HEK293 (cell line): ENCODE measurements at regions not wholly inside any gene's neighbourhood (a gene's known extent, or its start where the extent isn't known, plus 50 kb on each side); places are given as distances from the start of the nearest gene placed in this dataset.

Experiments
- EGR2 ChIP-seq: fragments of 450-650 bp; formaldehyde crosslinking; IDR thresholded peaks from 2 replicates; pipeline ENCODE4 v1.5.1; 2016; ENCODE audit warnings: low read depth, missing biosample characterization, missing genetic modification characterization
- GLIS2 ChIP-seq: fragments of 450-650 bp; formaldehyde crosslinking; IDR thresholded peaks from 2 replicates; pipeline ENCODE4 v1.5.1; 2016; ENCODE audit warnings: missing biosample characterization, missing genetic modification characterization
- HOXC10 ChIP-seq: sonication (generic); formaldehyde crosslinking; IDR thresholded peaks from 2 replicates; pipeline ENCODE4 v1.8.1; 2023; ENCODE audit warnings: mild to moderate bottlenecking, missing genetic modification reagents
- KLF1 ChIP-seq: fragments of 450-650 bp; formaldehyde crosslinking; IDR thresholded peaks from 2 replicates; pipeline ENCODE4 v1.5.1; 2016; ENCODE audit warnings: missing biosample characterization, missing genetic modification characterization
- OSR2 ChIP-seq: fragments of 450-650 bp; formaldehyde crosslinking; IDR thresholded peaks from 2 replicates; pipeline ENCODE4 v1.5.1; 2016; ENCODE audit warnings: missing biosample characterization, missing genetic modification characterization
- PRDM1 ChIP-seq: fragments of 450-650 bp; formaldehyde crosslinking; IDR thresholded peaks from 2 replicates; pipeline ENCODE4; 2016; ENCODE audit warnings: missing biosample characterization, missing genetic modification characterization
- SCRT1 ChIP-seq: fragments of 450-650 bp; formaldehyde crosslinking; IDR thresholded peaks from 2 replicates; pipeline ENCODE4 v1.5.1; 2016; ENCODE audit warnings: missing biosample characterization, missing genetic modification characterization, borderline replicate concordance
- TRIM28 ChIP-seq: IDR thresholded peaks from 2 replicates; pipeline ENCODE4 v1.6.1; 2011; ENCODE audit warnings: low read length, control low read depth, borderline replicate concordance
- ZBTB20 ChIP-seq: fragments of 450-650 bp; formaldehyde crosslinking; IDR thresholded peaks from 2 replicates; pipeline ENCODE4 v1.5.1; 2016; ENCODE audit warnings: missing biosample characterization, missing genetic modification characterization
- ZIC2 ChIP-seq: fragments of 450-650 bp; formaldehyde crosslinking; IDR thresholded peaks from 2 replicates; pipeline ENCODE4 v1.5.1; 2016; ENCODE audit warnings: missing biosample characterization, missing genetic modification characterization
- ZNF16 ChIP-seq: fragments of 450-650 bp; formaldehyde crosslinking; IDR thresholded peaks from 2 replicates; pipeline ENCODE4 v1.5.1; 2016; ENCODE audit warnings: low read depth, missing biosample characterization, missing genetic modification characterization
- ZNF202 ChIP-seq: fragments of 450-650 bp; formaldehyde crosslinking; IDR thresholded peaks from 2 replicates; pipeline ENCODE4 v1.5.1; 2016; ENCODE audit warnings: missing biosample characterization, missing genetic modification characterization, borderline replicate concordance
- ZNF239 ChIP-seq: fragments of 450-650 bp; formaldehyde crosslinking; IDR thresholded peaks from 2 replicates; pipeline ENCODE4 v1.5.1; 2016; ENCODE audit warnings: missing biosample characterization, missing genetic modification characterization
- ZNF248 ChIP-seq: fragments of 450-650 bp; formaldehyde crosslinking; IDR thresholded peaks from 2 replicates; pipeline ENCODE4 v1.5.1; 2017; ENCODE audit warnings: missing biosample characterization, missing genetic modification characterization
- ZNF266 ChIP-seq: fragments of 450-650 bp; formaldehyde crosslinking; IDR thresholded peaks from 2 replicates; pipeline ENCODE4 v1.5.1; 2016; ENCODE audit warnings: missing biosample characterization, missing genetic modification characterization, low read depth
- ZNF324 ChIP-seq: fragments of 450-650 bp; formaldehyde crosslinking; IDR thresholded peaks from 2 replicates; pipeline ENCODE4 v1.5.1; 2016; ENCODE audit warnings: missing biosample characterization, missing genetic modification characterization
- ZNF354C ChIP-seq: fragments of 450-650 bp; formaldehyde crosslinking; IDR thresholded peaks from 2 replicates; pipeline ENCODE4 v1.5.1; 2016; ENCODE audit warnings: missing biosample characterization, missing genetic modification characterization, low read depth, borderline replicate concordance
- ZNF366 ChIP-seq: fragments of 450-650 bp; formaldehyde crosslinking; conservative IDR thresholded peaks from 2 replicates; pipeline ENCODE4 v1.5.1; 2016; ENCODE audit warnings: missing biosample characterization, missing genetic modification characterization
- ZNF391 ChIP-seq: fragments of 450-650 bp; formaldehyde crosslinking; IDR thresholded peaks from 2 replicates; pipeline ENCODE4 v1.5.1; 2016; ENCODE audit warnings: low read depth, missing biosample characterization, missing genetic modification characterization, borderline replicate concordance
- ZNF544 ChIP-seq: fragments of 450-650 bp; formaldehyde crosslinking; IDR thresholded peaks from 2 replicates; pipeline ENCODE4 v1.5.0; 2017; ENCODE audit warnings: missing biosample characterization, missing genetic modification characterization
- ZNF549 ChIP-seq: fragments of 450-650 bp; IDR thresholded peaks from 2 replicates; pipeline ENCODE4 v1.5.1; 2018; ENCODE audit warnings: missing biosample characterization, missing genetic modification characterization, mild to moderate bottlenecking, inconsistent platforms, moderate library complexity
- ZNF677 ChIP-seq: fragments of 450-650 bp; IDR thresholded peaks from 2 replicates; pipeline ENCODE4 v1.5.0; 2018; ENCODE audit warnings: missing biosample characterization, mild to moderate bottlenecking, missing genetic modification characterization, moderate library complexity
- ZNF747 ChIP-seq: fragments of 450-650 bp; formaldehyde crosslinking; IDR thresholded peaks from 2 replicates; pipeline ENCODE4 v1.5.1; 2016; ENCODE audit warnings: missing biosample characterization, missing genetic modification characterization
- ZNF768 ChIP-seq: fragments of 450-650 bp; formaldehyde crosslinking; IDR thresholded peaks from 2 replicates; pipeline ENCODE4 v1.5.1; 2018; ENCODE audit warnings: missing biosample characterization, mild to moderate bottlenecking, missing genetic modification characterization
- ZNF777 ChIP-seq: fragments of 450-650 bp; formaldehyde crosslinking; IDR thresholded peaks from 2 replicates; pipeline ENCODE4 v1.5.1; 2017; ENCODE audit warnings: missing biosample characterization, missing genetic modification characterization, borderline replicate concordance
- ZNF785 ChIP-seq: fragments of 450-650 bp; formaldehyde crosslinking; IDR thresholded peaks from 2 replicates; pipeline ENCODE4 v1.5.1; 2016; ENCODE audit warnings: missing biosample characterization, missing genetic modification characterization
- ZSCAN16 ChIP-seq: fragments of 450-650 bp; formaldehyde crosslinking; IDR thresholded peaks from 2 replicates; pipeline ENCODE4 v1.5.1; 2016; ENCODE audit warnings: missing biosample characterization, missing genetic modification characterization
- TF ChIP-seq, protein P1 (sequence below): fragments of 450-650 bp; formaldehyde crosslinking; IDR thresholded peaks from 2 replicates; pipeline ENCODE4 v1.5.1; 2016; ENCODE audit warnings: missing biosample characterization, missing genetic modification characterization
- TF ChIP-seq, protein P2 (sequence below): fragments of 450-650 bp; formaldehyde crosslinking; IDR thresholded peaks from 2 replicates; pipeline ENCODE4 v1.5.1; 2016; ENCODE audit warnings: missing biosample characterization, missing genetic modification characterization
- TF ChIP-seq, protein P3 (sequence below): fragments of 450-650 bp; formaldehyde crosslinking; IDR thresholded peaks from 2 replicates; pipeline ENCODE4 v1.5.1; 2016; ENCODE audit warnings: missing biosample characterization, missing genetic modification characterization
- TF ChIP-seq, protein P4 (sequence below): fragments of 450-650 bp; formaldehyde crosslinking; IDR thresholded peaks from 2 replicates; pipeline ENCODE4 v1.5.1; 2016; ENCODE audit warnings: missing biosample characterization, missing genetic modification characterization
- TF ChIP-seq, protein P5 (sequence below): fragments of 450-650 bp; formaldehyde crosslinking; conservative IDR thresholded peaks from 2 replicates; pipeline ENCODE4 v1.5.1; 2016; ENCODE audit warnings: low read depth, missing biosample characterization, missing genetic modification characterization

DNA sequence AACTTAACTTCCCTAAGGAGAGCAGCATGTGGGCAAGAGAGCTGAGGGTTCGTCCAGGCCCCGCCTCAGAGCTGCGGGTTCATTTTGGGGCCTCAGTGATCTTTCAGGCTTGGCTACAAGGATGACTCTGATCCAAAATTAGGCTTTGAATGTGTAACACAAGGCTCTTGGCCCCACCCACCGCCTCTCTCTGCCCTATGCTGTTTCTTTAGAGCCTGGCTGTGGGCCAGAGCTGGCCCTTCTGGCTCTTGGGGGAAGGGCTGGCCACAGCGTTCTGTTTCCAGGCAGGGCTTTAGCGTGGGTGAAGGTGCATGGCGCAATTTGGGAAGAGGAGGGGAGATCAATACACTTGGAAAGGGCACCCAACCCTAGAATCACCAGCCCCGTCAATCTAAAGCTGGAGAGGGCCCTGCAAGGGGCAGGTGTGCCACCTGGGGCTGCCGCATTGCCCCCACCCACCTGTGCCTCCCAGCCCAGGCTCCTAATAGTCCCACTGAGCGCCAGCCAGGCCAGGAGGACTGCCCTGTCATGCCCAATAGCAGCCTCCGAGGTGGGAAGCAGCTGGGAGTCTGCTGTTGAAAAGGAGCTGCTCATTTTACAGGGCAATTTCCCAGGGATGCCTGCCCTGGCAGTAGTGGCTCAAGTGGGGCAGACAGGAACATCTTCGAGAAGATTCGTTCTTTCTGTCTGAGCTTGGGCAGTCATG is 84.5 kb upstream of the MAML3 start (continued):
- TF ChIP-seq ZNF549 (tag by site-specific recombination) (no peak), ZNF266 (tag by site-specific recombination) (no peak), OSR2 (tag by site-specific recombination) (no peak), ZNF785 (tag by site-specific recombination) (no peak), ZBTB20 (tag by site-specific recombination) (no peak), ZNF747 (tag by site-specific recombination) (no peak), ZIC2 (tag by site-specific recombination) (0 out of 2 replicates have a peak, but pooled peaks have one; percentile 27), HOXC10 (CRISPR knock-in tag) (no peak), SCRT1 (tag by site-specific recombination) (no peak), EGR2 (peak; percentile 72), ZNF391 (no peak), ZNF366 (no peak), ZNF777 (tag by site-specific recombination) (no peak), GLIS2 (peak; percentile 63), ZNF16 (tag by site-specific recombination) (no peak), ZNF239 (tag by site-specific recombination) (no peak), KLF1 (tag by site-specific recombination) (no peak), ZNF248 (no peak), TRIM28 (0 out of 2 replicates have a peak, but pooled peaks have one; percentile 21), ZSCAN16 (tag by site-specific recombination) (no peak), PRDM1 (tag by site-specific recombination) (no peak), ZNF544 (tag by site-specific recombination) (no peak), ZNF354C (tag by site-specific recombination) (no peak), ZNF677 (tag by site-specific recombination) (no peak), ZNF324 (no peak), ZNF202 (no peak), ZNF768 (tag by site-specific recombination) (no peak)
- TF ChIP-seq, protein P1, sequence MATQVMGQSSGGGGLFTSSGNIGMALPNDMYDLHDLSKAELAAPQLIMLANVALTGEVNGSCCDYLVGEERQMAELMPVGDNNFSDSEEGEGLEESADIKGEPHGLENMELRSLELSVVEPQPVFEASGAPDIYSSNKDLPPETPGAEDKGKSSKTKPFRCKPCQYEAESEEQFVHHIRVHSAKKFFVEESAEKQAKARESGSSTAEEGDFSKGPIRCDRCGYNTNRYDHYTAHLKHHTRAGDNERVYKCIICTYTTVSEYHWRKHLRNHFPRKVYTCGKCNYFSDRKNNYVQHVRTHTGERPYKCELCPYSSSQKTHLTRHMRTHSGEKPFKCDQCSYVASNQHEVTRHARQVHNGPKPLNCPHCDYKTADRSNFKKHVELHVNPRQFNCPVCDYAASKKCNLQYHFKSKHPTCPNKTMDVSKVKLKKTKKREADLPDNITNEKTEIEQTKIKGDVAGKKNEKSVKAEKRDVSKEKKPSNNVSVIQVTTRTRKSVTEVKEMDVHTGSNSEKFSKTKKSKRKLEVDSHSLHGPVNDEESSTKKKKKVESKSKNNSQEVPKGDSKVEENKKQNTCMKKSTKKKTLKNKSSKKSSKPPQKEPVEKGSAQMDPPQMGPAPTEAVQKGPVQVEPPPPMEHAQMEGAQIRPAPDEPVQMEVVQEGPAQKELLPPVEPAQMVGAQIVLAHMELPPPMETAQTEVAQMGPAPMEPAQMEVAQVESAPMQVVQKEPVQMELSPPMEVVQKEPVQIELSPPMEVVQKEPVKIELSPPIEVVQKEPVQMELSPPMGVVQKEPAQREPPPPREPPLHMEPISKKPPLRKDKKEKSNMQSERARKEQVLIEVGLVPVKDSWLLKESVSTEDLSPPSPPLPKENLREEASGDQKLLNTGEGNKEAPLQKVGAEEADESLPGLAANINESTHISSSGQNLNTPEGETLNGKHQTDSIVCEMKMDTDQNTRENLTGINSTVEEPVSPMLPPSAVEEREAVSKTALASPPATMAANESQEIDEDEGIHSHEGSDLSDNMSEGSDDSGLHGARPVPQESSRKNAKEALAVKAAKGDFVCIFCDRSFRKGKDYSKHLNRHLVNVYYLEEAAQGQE (tag by site-specific recombination): no peak
- TF ChIP-seq, protein P2, sequence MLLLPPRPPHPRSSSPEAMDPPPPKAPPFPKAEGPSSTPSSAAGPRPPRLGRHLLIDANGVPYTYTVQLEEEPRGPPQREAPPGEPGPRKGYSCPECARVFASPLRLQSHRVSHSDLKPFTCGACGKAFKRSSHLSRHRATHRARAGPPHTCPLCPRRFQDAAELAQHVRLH (tag by site-specific recombination): no peak
- TF ChIP-seq, protein P3, sequence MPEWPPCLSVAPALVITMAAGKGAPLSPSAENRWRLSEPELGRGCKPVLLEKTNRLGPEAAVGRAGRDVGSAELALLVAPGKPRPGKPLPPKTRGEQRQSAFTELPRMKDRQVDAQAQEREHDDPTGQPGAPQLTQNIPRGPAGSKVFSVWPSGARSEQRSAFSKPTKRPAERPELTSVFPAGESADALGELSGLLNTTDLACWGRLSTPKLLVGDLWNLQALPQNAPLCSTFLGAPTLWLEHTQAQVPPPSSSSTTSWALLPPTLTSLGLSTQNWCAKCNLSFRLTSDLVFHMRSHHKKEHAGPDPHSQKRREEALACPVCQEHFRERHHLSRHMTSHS (tag by site-specific recombination): no peak
- TF ChIP-seq, protein P4, sequence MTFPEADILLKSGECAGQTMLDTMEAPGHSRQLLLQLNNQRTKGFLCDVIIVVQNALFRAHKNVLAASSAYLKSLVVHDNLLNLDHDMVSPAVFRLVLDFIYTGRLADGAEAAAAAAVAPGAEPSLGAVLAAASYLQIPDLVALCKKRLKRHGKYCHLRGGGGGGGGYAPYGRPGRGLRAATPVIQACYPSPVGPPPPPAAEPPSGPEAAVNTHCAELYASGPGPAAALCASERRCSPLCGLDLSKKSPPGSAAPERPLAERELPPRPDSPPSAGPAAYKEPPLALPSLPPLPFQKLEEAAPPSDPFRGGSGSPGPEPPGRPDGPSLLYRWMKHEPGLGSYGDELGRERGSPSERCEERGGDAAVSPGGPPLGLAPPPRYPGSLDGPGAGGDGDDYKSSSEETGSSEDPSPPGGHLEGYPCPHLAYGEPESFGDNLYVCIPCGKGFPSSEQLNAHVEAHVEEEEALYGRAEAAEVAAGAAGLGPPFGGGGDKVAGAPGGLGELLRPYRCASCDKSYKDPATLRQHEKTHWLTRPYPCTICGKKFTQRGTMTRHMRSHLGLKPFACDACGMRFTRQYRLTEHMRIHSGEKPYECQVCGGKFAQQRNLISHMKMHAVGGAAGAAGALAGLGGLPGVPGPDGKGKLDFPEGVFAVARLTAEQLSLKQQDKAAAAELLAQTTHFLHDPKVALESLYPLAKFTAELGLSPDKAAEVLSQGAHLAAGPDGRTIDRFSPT: no peak
- TF ChIP-seq, protein P5, sequence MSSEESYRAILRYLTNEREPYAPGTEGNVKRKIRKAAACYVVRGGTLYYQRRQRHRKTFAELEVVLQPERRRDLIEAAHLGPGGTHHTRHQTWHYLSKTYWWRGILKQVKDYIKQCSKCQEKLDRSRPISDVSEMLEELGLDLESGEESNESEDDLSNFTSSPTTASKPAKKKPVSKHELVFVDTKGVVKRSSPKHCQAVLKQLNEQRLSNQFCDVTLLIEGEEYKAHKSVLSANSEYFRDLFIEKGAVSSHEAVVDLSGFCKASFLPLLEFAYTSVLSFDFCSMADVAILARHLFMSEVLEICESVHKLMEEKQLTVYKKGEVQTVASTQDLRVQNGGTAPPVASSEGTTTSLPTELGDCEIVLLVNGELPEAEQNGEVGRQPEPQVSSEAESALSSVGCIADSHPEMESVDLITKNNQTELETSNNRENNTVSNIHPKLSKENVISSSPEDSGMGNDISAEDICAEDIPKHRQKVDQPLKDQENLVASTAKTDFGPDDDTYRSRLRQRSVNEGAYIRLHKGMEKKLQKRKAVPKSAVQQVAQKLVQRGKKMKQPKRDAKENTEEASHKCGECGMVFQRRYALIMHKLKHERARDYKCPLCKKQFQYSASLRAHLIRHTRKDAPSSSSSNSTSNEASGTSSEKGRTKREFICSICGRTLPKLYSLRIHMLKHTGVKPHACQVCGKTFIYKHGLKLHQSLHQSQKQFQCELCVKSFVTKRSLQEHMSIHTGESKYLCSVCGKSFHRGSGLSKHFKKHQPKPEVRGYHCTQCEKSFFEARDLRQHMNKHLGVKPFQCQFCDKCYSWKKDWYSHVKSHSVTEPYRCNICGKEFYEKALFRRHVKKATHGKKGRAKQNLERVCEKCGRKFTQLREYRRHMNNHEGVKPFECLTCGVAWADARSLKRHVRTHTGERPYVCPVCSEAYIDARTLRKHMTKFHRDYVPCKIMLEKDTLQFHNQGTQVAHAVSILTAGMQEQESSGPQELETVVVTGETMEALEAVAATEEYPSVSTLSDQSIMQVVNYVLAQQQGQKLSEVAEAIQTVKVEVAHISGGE (tag by site-specific recombination): no peak
